NT2/D1 (cell line): ENCODE measurements at regions not wholly inside any gene's neighbourhood (a gene's known extent, or its start where the extent isn't known, plus 50 kb on each side); places are given as distances from the start of the nearest gene placed in this dataset.

Experiments used
- SUZ12 ChIP-seq: IDR thresholded peaks from 2 replicates; pipeline ENCODE4 v1.6.1; 2011; ENCODE audit not compliant: insufficient read length, insufficient read depth; ENCODE audit errors: extremely low read depth
- YY1 ChIP-seq: IDR thresholded peaks from 2 replicates; pipeline ENCODE4 v1.6.1; 2011; ENCODE audit not compliant: insufficient read length, insufficient read depth
- ZNF274 ChIP-seq: IDR thresholded peaks from 2 replicates; pipeline ENCODE4 v1.6.1; 2011; ENCODE audit warnings: mild to moderate bottlenecking, low read depth, low read length

- no peak for TF ChIP-seq SUZ12
- TF ChIP-seq YY1, result no peak
- TF ChIP-seq ZNF274, result no peak
These were observed 121.6 kb upstream of the SPATA13 start for GRCh38 chr13:24038841-24039330.
